ENCODE measurements at regions not wholly inside any gene's neighbourhood (a gene's known extent, or its start where the extent isn't known, plus 50 kb on each side); places are given as distances from the start of the nearest gene placed in this dataset.

DNA sequence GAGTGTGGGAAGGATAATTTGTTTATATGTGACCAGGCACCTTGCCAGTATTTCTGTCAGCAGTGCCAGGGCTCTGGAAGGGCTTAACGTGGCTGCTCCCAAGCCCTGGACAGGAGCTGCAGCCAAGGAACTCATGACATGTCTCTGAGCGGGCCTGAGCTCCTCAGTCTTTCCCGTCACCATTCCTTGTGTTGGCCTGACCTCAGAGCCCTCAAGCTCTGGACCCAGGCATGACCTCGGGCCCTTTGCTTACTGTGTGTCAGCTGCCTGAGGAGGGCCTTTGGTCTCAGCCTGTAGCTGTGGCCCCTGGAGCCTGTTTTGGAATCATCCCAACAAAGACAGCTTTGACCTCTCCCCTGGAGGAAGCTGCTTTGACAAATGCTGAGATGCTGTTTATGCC lies 264.1 kb upstream of the PLET1 start:
- intact Hi-C loops (cut with micrococcal nuclease) (no loop called here), in situ Hi-C loops (cut with MboI; ENCODE audit: low sequenced_read_pairs) (no loop called here), dilution Hi-C loops (cut with HindIII; ENCODE audit: low sequenced_read_pairs, unreplicated experiment) (no loop called here)
- POLR2A ChIA-PET (ENCODE audit: unreplicated experiment) = no interaction called here
- Histone ChIP-seq H3K14ac (replicated peaks; ENCODE audit: low read depth, low read length) (no peak overlapping the region), H2AFZ (replicated peaks; ENCODE audit: low read length, poor library complexity) (no peak overlapping the region), H3K9me3 (ENCODE audit: control insufficient read depth, insufficient read depth, low read length) (no peaks in the 10 kb centered on the region), H3K4me1 (ENCODE audit: control insufficient read depth, insufficient read depth, low read length) (no peaks in the 10 kb centered on the region), H2AK9ac (replicated peaks; ENCODE audit: low read depth, low read length, poor library complexity) (no peak overlapping the region), H3K36me3 (ENCODE audit: control insufficient read depth, insufficient read depth, low read length) (no peaks in the 10 kb centered on the region), H3K79me1 (ENCODE audit: low read depth in 1 of 2, low read length in 2 of 2) (no peaks in the 10 kb centered on the region), H3K4ac (ENCODE audit: low read depth, low read length) (no peak overlapping the region), H2AK5ac (ENCODE audit: low read depth, low read length) (no peak overlapping the region), H4K20me1 (ENCODE audit: insufficient read depth, low read length) (no peaks in the 10 kb centered on the region), H3K56ac (ENCODE audit: extremely low read depth, insufficient read depth, low read length) (no peak overlapping the region), H3K18ac (ENCODE audit: low read depth, low read length) (no peak overlapping the region), H4K8ac (ENCODE audit: low read depth in 2 of 2, low read length in 2 of 2) (no peak overlapping the region), H3K4me2 (ENCODE audit: low read depth, low read length) (no peak overlapping the region), H2BK15ac (ENCODE audit: low read depth, low read length) (no peak overlapping the region), H4K91ac (ENCODE audit: insufficient read depth, low read depth, low read length) (no peak overlapping the region), H2BK20ac (ENCODE audit: low read depth, low read length) (no peak overlapping the region), H3K27me3 (ENCODE audit: control insufficient read depth, insufficient read depth, low read length) (peaks cover 26% of the 10 kb centered on the region), H4K5ac (ENCODE audit: low read depth, low read length) (no peak overlapping the region), H3K9me1 (ENCODE audit: insufficient read depth, low read length) (peaks cover 2% of the 10 kb centered on the region; the same call in 1 of the 2 replicates), H3K23ac (ENCODE audit: low read depth, low read length) (no peak overlapping the region), H2BK120ac (ENCODE audit: low read depth, low read length) (no peak overlapping the region), H3K9ac (ENCODE audit: low read depth, low read length) (no peak overlapping the region), H3K27ac (ENCODE audit: insufficient read depth, low read length) (no peak overlapping the region), H3K4me3 (ENCODE audit: insufficient read depth, low read depth, low read length) (no peak overlapping the region), H2BK5ac (ENCODE audit: low read depth, low read length, poor library complexity, severe bottlenecking) (no peak overlapping the region)
- WGBS, 2 experiments (ENCODE audit: extremely low coverage in 2 of 2, insufficient read length in 1 of 2) = 18% methylated on average over 2 of the region's 4 CpGs; no CpG with 5 or more reads in 1 of the 2 experiments
- no peak for ATAC-seq (ENCODE audit: low read depth)
- CTCF ChIA-PET = no interaction called here
- BruUV-seq (replicated peaks) = no TSS peak
- DNase-seq = no peak
- TF ChIP-seq FOS (IDR thresholded peaks at IDR 0.05; ENCODE audit: low read depth, low read length) (no peak), RCOR1 (IDR thresholded peaks at IDR 0.05; ENCODE audit: insufficient replicate concordance, low read length) (no peak), POLR2A (IDR thresholded peaks at IDR 0.05; ENCODE audit: low read depth, low read length) (no peak), SMC3 (IDR thresholded peaks at IDR 0.05; ENCODE audit: low read depth, low read length) (no peak), MAFK (IDR thresholded peaks at IDR 0.05; ENCODE audit: low read depth, low read length) (no peak), MXI1 (IDR thresholded peaks at IDR 0.05; ENCODE audit: borderline replicate concordance, low read depth, low read length) (no peak), NFE2L2 (IDR thresholded peaks at IDR 0.05; ENCODE audit: low read depth, low read length) (no peak), BHLHE40 (IDR thresholded peaks at IDR 0.05; ENCODE audit: low read depth, low read length) (no peak)
- TF ChIP-seq, protein P1, sequence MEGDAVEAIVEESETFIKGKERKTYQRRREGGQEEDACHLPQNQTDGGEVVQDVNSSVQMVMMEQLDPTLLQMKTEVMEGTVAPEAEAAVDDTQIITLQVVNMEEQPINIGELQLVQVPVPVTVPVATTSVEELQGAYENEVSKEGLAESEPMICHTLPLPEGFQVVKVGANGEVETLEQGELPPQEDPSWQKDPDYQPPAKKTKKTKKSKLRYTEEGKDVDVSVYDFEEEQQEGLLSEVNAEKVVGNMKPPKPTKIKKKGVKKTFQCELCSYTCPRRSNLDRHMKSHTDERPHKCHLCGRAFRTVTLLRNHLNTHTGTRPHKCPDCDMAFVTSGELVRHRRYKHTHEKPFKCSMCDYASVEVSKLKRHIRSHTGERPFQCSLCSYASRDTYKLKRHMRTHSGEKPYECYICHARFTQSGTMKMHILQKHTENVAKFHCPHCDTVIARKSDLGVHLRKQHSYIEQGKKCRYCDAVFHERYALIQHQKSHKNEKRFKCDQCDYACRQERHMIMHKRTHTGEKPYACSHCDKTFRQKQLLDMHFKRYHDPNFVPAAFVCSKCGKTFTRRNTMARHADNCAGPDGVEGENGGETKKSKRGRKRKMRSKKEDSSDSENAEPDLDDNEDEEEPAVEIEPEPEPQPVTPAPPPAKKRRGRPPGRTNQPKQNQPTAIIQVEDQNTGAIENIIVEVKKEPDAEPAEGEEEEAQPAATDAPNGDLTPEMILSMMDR (conservative IDR thresholded peaks at IDR 0.05; ENCODE audit: low read depth, low read length) = no peak
- TF ChIP-seq, protein P2, sequence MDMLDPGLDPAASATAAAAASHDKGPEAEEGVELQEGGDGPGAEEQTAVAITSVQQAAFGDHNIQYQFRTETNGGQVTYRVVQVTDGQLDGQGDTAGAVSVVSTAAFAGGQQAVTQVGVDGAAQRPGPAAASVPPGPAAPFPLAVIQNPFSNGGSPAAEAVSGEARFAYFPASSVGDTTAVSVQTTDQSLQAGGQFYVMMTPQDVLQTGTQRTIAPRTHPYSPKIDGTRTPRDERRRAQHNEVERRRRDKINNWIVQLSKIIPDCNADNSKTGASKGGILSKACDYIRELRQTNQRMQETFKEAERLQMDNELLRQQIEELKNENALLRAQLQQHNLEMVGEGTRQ (IDR thresholded peaks at IDR 0.05; ENCODE audit: low read depth, low read length) = no peak
- TF ChIP-seq, protein P3, sequence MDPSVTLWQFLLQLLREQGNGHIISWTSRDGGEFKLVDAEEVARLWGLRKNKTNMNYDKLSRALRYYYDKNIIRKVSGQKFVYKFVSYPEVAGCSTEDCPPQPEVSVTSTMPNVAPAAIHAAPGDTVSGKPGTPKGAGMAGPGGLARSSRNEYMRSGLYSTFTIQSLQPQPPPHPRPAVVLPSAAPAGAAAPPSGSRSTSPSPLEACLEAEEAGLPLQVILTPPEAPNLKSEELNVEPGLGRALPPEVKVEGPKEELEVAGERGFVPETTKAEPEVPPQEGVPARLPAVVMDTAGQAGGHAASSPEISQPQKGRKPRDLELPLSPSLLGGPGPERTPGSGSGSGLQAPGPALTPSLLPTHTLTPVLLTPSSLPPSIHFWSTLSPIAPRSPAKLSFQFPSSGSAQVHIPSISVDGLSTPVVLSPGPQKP (IDR thresholded peaks at IDR 0.05; ENCODE audit: borderline replicate concordance, low read depth, low read length) = no peak
